Brain pericyte (primary cell): ENCODE measurements at regions not wholly inside any gene's neighbourhood (a gene's known extent, or its start where the extent isn't known, plus 50 kb on each side); places are given as distances from the start of the nearest gene placed in this dataset.

Source experiments
- DNase-seq: peaks from one replicate; pipeline ENCODE4 v3.0.0-alpha.2; 2012; ENCODE audit warnings: low read depth, low spot score

DNA sequence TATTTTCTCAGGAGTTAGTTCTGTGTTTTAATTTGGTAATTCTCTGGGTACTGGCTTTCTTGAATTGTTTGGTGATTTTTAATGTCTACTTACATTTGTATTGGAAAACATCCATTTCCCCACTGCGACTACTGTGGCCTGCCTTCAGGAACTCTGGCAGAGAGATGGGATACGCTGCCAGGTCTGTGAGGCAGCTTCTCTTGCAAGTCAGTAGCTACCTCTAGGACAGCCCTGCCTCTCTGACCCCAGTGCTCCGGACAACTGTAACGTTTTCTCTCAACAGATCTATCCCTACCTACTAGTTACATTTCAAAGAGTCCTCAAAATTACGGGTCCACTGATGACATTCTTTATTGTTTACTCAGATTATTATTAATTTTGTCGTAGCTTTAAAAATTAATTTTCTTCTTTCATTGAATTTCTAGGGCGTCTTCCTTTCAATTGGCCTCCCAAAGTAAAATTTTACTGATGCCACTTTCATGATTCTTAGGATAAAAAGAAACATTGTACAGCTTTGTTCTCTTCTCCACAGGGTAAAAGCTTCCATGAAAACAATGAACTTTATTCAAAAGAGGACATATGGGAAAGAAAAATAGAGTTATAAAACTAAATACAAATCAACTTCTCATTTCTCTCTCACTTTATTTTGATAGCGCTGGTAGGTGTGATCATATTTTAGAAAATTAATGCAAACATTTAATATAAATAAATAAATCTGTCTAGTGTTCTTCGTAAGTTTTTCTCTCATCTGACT lies 123.2 kb upstream of the GOLGA8J start:
- no peak for DNase-seq

DNA sequence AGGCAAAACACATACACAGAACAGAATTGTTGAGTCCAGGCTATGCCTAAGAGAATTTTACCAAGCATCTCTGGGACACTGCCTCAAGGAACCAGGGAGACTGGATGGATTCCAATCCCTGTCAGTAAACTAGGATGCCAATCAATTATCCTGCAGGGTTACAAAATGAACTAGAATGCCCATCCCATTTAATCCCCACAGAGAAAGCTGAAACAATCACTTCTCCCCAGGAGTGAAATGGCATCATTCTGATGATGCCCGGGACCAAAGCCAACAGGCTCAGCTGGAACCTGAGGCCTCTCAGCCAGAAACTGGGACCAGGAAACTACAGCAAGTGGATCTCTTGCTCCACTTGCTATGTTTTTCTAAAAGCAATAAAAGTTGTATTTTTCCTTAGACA lies 130.0 kb upstream of the TJP1 start:
- peak; percentile 56 for DNase-seq

- no peak for DNase-seq
Measured at GRCh38 chr15:29945943-29946596, 123.8 kb upstream of the TJP1 start.

DNA sequence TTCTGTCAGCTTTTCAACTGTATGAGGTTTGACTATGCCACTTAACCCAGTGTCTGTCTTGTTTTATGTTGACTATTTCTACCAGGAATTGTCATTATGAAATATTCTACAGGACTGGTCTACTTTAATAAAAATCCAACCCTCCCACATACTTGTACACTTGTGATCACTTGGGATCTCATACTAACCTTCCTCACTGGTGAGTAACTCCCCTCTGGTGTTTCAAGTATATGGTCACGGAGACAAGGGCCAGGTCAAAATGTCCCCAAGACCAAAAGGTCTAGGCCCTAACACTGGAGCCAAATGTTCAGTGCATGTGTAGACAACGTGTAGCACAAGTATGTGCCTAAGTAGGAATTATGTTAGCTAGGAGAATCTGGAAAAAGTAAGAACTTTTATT lies 122.7 kb upstream of the TJP1 start:
- no peak for DNase-seq

- DNase-seq, result no peak
Measured at GRCh38 chr15:29942548-29942947, 120.3 kb upstream of the TJP1 start.

DNA sequence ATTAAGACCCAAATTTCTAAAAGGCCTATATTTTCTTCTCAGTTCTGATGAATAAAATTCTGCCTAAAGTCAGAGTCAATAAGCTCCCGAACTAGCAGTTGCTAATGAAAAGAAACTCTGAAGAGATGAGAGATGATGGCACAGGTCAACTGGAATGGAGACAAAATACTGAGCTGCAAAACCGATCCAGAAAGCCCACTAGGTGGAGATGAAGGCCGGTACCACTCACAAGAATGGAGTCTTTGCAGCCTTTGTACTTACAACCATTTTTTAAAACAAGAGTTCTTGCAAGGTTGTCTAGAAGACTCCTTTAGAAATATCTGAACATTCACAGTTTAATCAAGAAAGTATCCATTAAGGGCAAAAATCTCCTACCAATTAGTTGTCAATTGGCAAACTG lies 119.9 kb upstream of the TJP1 start:
- no peak for DNase-seq

DNA sequence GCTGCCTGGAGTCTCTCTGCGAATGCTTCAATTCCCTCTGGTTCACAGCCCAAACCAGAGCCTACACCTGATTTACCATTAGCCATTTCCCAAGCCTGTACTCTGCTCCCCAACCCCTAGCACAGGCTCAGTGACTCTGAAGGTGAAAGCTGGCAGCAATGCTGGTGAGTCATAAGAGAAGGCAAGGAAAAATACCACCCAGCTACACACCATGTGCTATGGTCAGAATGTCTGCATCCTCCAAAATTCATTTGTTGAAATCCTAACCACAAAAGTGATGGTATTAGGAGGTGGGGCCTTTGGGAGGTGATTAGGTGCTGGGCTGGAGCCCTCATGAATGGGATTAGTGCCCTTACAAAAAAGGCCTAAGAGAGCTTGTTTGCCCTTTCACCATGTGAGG lies 117.1 kb upstream of the TJP1 start:
- DNase-seq, result no peak

DNA sequence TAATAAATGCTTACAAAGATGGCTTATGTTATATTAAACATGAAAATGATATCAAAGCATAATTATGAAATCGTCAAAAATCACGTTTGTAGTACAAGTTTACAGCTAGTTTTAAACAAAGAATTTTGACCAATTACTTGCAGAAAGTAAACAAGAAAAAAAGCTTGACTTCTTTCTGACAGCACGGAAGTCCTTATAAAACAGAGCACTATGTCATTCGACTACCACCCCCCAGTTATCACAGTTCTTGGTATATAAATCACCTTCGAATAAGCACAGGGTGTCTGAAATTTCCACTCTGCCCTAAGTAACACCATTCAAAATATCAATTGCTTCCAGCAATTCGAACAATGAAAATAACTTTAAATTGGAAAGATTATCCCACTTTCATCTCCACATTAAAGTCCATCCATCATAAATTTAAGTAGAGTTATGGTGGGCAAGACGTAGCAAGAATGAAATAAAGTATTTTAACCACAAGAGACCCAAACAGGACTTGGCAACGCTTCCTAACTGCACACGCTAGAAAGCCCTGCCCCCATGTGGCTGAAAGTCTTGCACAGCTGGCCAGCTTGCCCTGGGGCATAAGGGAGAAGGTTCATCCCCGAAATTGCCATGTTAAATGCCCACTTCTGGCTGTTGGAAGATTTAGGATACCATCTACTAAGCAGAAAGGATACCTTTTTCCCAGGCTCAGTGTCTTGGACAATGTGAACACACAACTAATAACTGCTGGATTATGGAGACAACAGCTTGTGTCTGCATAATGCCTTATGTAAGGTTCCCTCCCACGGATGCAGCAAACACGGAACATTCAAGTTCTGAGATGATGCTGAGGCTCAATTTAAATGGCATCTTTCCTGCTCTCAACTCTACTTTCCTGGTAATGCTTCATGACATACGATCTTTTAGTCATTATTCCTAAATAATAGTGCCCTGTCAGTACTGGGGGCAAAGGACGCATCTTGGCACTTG lies 116.4 kb upstream of the TJP1 start:
- no peak for DNase-seq

GRCh38 chr15:29937956-29938355 lies 115.7 kb upstream of the TJP1 start:
- DNase-seq, result no peak

GRCh38 chr15:29936353-29937049 lies 114.2 kb upstream of the TJP1 start:
- DNase-seq, result no peak

GRCh38 chr15:29935296-29936004 lies 113.2 kb upstream of the TJP1 start:
- no peak for DNase-seq

DNA sequence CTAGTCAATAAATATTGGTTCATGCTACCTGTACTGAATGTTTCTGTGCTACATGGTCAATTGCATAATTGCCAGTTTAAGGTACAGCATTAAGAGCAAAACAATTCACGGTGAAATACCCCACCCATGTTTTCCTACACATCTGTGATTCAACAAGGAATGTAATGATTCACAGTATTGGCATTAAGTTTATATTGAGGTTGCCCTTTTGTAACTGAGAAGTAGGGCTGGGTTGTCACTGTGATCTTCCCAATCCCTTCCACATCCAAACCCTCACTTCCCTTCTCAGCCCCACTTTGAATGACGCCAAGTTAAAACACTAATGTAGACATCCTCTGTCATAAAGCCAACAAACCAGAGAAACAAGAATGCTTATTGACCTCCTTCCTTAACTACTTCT lies 112.0 kb upstream of the TJP1 start:
- no peak for DNase-seq

DNA sequence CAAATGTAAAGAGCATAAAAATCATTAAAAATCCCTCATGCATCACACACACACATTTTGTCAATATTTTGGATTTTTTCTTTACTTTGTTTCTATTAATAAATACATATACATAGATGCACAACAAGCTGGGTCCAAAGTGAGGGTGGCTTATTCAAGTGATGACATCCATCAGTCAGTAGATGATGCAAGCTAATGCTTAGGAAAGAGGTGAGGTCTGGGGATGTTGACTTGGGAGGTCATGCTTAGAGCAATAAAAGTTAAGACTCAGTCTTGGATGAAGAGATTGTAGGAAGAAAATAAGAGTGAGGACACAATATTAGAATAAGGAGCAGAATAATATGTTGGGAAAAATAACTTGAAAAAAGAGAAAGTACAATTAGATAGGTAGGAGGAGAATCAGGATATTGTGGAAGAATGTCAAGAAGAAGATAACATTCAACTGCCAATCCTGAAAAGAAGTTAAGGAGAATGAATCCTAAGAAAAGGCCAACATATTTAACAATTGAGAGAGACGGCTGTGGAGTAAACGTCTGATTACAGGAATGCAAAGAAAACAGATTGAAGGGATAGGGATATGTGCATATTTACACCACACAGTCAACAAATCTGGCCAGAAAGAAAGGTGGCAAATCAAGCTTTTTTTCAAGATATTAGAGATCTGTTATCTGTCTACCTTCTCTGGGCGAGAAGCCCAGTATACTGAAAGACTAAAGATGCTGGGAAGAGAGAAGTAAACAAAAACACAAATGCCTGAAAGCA lies 111.0 kb upstream of the TJP1 start:
- no peak for DNase-seq

GRCh38 chr15:29926083-29926388 lies 103.8 kb upstream of the TJP1 start:
- no peak for DNase-seq

GRCh38 chr15:29925227-29926082 lies 103.2 kb upstream of the TJP1 start:
- peak; percentile 63 for DNase-seq

DNA sequence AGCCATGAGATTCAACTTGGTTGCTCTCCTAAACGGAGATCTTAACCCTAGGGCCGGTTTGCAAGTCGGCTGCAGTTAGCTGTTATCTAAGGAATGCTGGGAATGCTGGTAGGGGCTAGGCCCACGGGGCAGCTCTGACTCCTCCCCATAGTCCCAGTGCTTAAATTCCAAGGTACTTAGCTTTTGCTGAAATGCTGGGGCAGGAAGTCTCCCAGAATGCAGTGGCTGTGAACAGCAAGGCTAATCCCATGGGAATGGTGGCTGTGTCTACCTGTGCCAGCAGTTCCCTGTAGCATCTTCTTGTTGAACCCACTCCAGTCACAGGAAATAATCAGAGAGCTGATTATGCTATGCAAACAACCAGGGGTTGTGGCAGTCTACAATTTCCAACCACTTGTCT lies 102.5 kb upstream of the TJP1 start:
- no peak for DNase-seq

DNA sequence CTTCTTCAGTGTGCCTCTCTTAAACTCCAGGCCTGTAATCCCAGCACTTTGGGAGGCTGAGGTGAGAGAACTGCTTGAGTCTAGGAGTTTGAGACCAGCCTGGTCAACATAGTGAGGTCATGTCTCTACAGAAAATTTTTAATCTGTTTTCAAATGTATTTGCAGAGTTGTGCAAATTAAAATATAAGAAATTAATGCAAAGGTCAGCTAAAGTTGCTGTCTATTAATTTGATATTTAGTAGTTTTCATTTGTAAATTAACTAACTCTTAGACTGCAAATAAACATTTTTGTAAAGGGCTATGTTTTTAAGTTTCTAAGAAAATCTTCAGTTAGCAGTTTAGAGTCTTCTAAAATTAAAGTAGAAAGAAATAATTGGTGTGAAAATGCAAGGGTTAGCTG lies 99.9 kb upstream of the TJP1 start:
- DNase-seq, result no peak

DNA sequence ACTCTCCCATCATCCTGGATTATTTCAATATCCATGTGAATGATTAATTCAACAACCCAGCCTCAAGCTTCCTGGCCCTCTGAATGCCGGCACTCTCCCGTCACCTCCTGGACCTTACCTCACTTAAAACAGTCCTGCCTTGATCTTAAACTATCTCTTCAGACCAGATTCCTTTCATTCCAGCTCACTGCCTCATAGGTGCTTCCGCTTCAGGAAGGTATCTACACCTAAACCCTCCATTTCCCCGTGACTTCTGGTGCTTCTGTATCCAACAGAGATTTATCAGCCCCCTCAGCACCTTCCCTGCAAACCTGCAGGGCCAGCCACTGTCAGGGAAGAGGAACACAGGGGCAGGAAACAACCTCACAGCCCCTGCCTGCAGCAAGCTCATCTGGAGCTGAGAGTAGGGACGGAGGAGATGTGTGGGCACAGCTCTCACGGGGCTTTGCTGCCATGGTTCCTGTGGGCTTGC lies 98.9 kb upstream of the TJP1 start:
- DNase-seq, result no peak

- DNase-seq, result no peak
Measured at GRCh38 chr15:29920515-29920914, 98.2 kb upstream of the TJP1 start.
